Fibroblast of skin of left quadriceps (primary cell): ENCODE measurements at regions not wholly inside any gene's neighbourhood (a gene's known extent, or its start where the extent isn't known, plus 50 kb on each side); places are given as distances from the start of the nearest gene placed in this dataset.

Experiments
- DNase-seq, 2 experiments: peaks; one replicate each; pipeline ENCODE4 v3.0.0-alpha.2; 2013; ENCODE audit warnings: low read depth in 2 of 2

GRCh38 chr6:43869792-43870659 lies 100.0 kb downstream of the VEGFA start:
- DNase-seq = no peak

DNA sequence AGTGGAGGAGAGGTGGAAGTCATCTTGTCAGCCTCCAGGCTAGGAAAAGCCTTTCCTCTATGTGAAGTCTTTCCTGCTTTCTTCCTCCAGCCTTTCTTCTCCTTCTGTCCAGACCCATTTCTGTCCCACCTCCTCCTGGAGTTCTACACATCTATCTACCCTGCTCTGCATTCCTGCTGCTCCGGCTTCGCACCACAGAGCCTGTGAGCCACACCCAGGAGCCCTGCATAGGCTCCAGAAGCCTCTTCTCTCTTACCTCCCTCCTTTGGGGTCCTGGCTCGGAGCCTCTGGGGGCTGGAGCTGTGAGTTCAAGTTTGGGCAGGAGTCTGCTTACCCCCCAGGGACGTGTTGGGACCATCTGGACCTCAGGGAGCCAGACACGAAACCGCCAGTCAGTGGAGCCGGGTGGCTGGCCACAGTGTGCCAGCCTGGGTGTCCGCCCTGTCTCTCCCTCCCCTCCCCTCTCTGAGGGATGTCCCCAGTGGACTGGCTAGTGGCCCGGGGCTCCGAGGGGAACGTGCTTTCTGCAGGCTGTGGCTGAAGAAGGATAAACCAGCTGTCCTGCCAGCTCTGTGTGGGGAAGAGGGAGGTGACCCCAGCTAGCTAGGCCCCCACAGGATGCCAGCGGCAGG lies 99.2 kb downstream of the VEGFA start:
- DNase-seq = no peak

GRCh38 chr6:43868467-43868866 lies 98.5 kb downstream of the VEGFA start:
- DNase-seq = no peak

- DNase-seq = no peak
Measured at GRCh38 chr6:43867996-43868395, 98.0 kb downstream of the VEGFA start.

GRCh38 chr6:43867246-43867645 lies 97.2 kb downstream of the VEGFA start:
- DNase-seq = no peak

DNA sequence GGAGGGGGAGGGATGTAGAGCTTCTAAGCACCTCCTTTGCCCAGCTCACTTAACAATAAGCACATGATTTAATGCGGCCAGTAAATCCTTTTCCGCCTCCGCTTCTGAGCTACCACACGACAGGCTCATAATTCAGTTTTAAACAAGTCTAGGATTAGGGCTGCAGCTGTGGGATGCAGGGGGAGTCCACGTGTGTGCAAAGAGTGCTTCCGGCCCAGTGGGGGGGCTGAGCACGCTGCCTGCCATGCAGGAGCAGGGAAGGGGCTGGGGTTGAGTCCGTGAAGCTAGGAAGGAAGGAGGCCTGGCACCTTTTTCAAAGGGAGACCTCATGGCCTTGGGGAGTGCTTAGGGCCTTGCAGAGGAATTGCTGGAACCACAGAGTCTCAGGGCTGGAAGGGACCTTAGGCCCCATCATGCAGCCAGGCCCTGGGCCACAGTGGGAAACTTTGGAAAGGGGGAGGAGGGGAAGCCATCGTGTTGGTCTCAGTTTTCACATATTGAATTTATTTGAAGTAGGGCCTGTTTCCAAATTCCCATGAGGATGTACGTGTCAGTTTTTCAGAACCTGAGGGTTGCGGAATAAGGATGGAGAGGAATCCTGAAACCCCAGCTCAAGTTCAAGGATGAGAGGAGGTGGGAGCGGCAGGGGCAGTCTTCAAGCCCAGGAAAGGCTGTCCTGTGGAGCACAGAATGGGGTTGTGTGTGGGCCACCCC lies 96.1 kb downstream of the VEGFA start:
- DNase-seq = peak; percentile 79 to 83

GRCh38 chr6:43865086-43865485 lies 95.1 kb downstream of the VEGFA start:
- no peak for DNase-seq

DNA sequence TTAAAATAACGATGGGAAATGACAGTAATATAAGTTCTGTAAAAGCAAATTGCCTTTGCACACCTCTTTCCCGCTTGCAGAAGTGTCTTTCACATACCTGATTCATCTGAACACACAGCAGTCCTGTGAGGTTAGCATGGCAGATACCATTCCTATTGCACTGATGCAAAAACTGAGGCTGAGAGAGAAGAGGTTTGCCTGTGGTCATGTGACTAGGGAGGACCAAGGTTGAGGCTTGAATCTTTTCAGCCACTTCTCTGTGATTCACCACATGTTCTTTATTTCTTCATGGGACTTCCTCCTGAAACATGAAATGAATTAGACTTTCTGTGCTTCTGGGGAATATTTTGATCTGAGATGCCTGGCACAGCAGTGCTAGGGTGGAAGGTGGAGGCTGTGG lies 92.9 kb downstream of the VEGFA start:
- no peak for DNase-seq

DNA sequence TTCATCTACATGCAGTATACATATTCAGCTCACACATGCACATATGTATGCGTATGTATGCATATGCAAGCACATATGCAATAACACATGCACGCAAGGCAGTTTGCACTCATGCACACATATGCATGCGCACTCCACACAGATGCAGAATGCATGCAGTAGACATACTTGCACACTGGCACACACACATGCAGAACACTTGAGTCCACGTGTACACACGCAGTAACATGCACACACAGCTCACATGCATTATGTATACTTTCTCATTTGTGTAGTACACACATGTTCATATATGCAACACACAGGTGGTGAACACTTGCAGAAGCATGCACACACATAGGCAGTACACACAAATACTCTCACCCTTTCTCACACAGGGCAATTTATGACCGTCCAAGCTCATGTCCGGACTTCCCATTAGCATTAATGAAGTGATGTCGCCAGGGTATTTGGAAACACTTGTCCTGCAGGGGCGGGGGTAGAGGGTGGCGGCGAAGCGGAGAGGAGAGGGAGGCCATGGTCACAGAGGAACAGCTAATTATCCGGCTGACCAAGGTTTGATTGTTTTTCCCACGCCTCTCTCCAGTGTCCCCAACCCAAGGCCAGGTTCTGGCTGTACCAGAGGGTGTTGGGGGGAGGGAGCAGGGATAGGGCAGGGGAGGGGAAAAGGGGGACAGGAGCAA lies 91.3 kb downstream of the VEGFA start:
- DNase-seq = no peak

- no peak for DNase-seq
Measured at GRCh38 chr6:43860285-43860684, 90.3 kb downstream of the VEGFA start.

GRCh38 chr6:43859213-43859612 lies 89.2 kb downstream of the VEGFA start:
- DNase-seq = no peak

DNA sequence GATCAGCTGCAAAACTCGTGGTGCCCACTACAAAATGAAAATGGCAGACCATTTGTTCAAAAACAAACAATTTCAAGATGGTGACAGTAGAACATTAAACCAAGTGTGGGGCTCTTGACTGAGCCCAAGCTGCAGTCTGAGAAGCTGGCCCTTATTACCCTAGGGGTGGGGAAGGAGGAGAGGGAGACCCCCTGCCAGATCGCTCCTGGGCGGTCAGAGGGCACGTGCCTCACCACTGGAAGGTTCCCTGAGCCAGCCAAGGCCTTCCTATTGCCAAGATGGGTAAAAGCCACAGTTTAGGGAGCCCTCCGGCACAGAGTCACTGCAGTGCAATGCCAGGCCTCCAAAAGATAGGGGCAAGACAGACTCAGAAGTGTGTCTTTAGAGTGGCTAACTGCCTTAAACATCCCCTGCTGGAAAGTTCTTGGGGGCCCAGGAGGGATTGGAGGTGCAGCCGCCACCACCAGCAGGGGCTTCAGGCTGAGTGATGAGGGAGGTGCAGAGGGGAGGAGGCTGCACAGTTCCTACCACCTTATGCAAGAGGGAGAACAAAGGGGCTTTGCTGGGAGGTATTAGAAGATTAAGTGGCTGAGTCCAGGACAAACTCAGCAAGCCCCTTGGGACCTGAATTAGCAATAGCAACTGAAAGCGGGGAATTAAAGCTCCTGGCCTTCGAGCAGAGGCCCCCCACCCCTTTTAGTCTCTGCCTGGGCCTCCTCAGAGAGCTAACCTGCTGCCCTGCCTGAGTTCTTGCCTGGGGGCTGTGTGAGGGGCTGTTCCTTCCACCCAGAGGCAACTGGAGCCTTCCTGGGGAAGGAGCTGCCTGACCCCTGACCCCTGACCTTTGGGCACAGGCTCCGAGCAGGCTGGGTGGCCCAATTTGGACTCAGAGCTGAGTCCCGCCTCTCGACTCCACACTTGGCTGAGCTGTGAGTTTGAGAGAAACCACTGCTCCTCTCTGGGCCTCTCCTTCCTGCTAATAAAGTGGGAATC lies 88.4 kb downstream of the VEGFA start:
- DNase-seq = no peak

- no peak for DNase-seq
Measured at GRCh38 chr6:43856005-43856765, 86.2 kb downstream of the VEGFA start.

DNA sequence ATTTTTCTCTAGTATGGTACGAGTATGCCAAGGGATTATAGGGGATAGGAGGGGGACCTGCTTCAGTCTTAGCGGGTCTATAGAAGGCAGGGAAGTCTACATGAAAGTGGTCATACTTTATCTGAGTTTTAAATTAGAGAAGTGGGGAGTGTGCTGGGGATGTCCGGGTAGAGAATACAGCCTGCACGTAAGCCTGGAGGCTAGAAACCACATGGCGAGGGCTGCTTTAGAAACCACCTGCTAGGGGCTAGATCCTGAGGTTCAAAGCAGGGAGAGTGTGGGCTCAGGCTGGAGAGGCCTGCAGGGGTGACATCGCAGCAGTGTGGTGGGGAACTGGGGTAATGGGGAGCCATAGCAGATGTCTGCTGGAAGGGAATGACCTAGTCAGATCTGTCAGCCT lies 85.2 kb downstream of the VEGFA start:
- no peak for DNase-seq

- DNase-seq = no peak
Measured at GRCh38 chr6:43853066-43853650, 83.1 kb downstream of the VEGFA start.

GRCh38 chr6:43852350-43852864 lies 82.4 kb downstream of the VEGFA start:
- DNase-seq = no peak

- peak; percentile 56 to 65 for DNase-seq
Measured at GRCh38 chr6:43851204-43851865, 81.3 kb downstream of the VEGFA start.

GRCh38 chr6:43850314-43851203 lies 80.5 kb downstream of the VEGFA start:
- no peak for DNase-seq
